CD4-positive, alpha-beta T cell treated with Interleukin-15 for 1 hour (primary cell): ENCODE measurements at regions not wholly inside any gene's neighbourhood (a gene's known extent, or its start where the extent isn't known, plus 50 kb on each side); places are given as distances from the start of the nearest gene placed in this dataset.
A peak's percentile ranks its signal among the peaks of the same experiment; 100 is the strongest.

ENCODE experiments used
- DNase-seq: peaks from one replicate; pipeline ENCODE4 v3.0.0-alpha.2; 2020

DNA sequence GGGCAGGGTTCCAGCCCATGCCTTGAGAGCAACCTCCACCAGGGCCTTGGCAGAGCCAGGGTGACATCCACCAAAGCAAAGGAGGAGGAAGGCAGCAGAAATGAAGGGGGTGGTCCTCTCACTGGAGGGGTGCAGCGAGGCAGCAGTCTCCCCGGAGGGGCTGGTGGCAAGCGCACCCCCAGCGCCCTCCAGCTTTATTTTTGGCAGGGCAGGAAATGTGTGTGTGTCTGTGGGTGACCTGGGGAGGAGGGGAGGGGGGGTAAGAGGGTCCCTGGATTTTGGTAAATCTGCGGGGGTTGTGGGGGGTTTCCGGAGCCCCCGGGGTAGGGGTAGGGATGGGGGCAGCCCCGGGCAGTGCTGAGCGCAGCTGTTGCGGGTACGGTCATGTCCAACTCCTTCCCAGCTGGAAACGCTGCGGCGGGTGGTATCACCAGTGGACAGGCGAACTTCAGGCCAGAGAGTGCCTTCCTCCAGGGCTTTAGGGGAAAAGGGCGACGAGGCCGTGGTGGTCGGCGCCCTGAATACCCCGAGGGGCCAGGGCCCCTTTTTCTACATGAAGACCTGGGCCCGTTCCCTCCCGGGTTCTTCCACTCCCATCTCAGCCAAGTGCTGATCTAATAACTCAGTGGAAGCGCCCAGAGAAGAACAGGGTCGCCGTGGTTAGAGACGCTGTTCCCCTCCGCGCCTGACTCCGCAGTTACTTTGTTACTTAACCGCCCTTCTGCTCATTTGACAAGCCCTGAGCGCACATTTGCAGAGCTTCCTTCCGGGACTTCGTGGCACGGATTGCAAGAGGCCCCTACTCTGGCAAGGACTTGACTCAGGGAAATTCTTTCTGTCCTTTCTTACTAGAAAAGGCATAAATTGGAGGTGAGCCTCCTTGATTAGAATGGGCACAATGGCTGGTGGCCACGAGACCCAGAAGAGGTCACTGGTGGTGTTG lies 55.2 kb downstream of the FOS start:
- peak; percentile 61 for DNase-seq

DNA sequence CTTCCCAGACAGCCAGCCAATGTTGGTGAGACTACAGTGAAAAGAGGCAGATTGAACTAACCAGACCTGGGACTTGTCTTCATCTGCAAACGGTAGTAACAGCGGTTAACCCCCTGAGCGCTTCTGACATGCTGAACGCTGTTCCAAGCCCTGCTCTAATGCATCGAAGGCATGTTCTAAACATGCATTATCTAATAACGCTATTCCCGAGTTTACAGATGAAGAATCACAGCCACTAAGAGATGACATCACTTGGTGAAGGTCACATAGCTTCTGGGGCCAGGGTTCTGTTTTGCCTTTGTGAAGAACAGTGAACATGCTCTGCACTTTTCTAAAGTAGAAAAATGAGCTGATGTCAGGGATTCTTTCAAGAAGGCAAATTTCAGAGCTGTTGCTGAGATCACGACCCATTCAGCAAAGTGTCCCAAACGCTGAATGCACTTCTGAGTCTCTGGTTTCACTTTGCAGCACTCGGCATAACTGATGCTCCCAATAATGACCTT lies 56.0 kb downstream of the FOS start:
- DNase-seq = no peak

DNA sequence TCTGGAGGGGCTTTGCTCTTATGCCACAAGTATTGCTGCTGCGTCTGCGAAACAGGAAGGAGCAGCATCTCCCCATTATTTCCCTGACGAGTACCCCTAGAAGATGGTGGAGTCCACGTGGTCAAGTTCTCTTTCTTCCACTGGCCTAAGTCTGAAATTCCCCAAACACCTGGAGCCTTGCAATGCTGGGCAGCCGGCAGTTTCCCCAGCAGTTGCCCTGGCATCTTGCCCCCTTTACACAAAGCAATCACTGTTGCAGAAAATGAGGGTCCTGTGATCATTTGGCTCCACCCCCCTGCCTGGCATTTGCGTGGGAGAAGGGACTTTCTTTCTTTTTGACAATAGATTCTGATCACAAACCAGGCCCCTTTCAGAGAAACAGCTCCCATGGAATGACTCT lies 56.9 kb downstream of the FOS start:
- DNase-seq = no peak

DNA sequence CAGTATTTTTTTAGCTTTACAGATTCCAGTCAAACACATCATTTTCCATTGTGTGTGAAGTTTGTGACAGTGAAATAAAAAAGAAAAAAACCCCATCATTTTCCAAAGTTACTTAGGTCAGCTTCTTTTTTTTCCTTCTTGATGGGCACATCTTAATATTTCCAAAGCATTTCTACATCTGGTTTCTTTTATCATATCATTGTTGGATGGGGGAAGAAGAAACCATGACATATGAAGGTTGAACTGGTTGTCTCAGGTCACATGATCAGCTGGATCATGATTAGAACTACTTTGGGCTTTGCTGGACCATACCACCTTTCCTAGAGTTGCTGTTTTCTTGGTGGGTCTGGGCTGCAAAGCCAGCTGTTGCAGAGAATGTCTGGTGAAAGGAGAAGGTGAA lies 59.8 kb downstream of the FOS start:
- no peak for DNase-seq

DNA sequence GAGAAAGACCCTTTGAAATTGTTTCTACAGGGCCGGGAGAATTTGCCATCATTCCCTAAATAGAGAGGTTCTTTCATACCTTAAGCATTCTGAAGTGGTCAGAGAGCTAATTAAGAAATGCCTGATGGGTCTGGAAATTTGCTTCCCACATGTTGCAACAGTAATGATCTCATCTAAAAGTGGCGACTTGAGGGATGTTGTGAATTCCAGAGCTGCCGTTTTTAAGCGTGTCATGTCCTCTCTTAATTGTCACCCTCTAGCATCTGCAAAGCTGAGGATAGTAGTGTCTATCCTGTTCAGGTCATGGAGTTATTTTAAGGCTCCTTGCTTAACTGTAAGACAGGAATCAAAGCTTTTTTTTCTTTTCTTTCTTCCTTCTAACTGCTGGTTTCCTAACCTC lies 60.4 kb downstream of the FOS start:
- DNase-seq = no peak

DNA sequence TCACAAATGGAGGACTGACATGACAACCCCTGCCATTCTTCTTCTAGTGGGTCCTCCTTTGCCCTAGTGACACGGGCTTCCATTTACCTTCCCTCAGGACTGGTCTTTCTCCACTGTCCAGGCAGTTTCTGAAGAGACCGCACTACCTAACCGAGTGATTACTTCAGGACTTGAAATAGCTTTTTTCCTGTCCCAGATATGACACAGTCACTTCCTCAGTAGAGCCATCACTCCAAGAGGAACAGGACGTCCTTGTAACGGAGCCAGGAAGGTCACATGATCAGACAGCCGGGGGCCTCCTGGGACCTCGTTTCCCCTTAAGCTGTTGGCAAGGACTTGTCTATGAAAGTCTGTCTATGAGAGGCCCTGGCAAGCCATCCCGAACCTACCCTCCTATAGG lies 62.3 kb downstream of the FOS start:
- no peak for DNase-seq

DNA sequence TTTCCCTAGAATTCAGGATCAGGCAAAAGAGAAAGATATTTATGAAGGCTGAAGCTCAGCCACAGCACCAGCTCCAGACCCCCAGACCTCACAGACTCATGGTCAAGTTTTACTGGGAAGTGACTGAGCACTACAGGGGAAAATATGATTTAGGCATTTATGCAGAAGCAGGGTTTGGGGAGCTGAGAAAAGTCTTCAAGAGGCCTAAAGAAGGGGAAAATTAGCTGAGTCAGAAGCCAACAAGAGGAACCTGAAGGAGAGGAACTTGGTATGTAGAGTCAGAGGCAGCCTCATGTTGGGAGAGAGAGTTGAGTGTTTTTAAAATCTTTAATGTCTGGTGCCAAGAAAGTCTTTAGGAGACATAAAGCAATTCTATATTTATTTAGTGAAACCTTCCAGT lies 63.0 kb downstream of the FOS start:
- DNase-seq = no peak

DNA sequence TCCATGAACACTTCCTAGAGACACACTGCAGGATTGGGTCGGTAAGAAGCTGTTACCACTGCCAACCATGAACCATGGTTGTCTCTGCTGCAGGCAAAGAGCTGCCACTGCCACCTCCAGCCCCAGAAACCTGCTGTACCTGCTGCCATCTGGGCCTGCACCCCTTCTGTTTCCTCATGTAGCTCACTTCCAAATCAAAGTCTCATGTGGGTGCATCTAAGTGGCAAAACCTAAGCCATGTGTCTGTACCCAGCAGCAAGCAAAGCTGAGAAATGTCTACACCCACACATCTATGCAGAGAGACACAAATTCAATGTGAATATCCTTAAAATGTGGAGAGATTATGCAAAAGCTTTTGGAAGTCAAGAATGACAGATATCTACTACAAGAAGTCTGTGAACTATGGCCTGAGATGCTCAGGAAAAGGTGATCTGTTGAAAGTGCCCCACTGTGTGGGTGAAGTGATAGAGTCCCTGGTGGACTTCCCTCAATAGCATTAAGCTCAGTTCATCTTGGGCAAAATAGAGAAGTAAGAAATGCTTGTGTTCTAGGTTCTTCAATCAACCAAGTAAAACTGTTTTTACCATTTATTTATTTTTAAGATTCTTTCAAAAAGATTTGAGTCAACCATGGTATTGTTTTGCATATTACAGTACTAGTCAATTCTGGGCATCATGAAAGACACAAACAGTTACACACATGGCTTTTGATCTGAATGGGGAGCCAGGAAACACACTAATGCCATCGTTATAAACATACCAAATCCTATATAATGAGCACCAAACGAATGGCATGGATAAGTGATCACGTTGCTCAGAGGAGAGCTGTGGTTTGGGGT lies 64.4 kb downstream of the FOS start:
- no peak for DNase-seq

DNA sequence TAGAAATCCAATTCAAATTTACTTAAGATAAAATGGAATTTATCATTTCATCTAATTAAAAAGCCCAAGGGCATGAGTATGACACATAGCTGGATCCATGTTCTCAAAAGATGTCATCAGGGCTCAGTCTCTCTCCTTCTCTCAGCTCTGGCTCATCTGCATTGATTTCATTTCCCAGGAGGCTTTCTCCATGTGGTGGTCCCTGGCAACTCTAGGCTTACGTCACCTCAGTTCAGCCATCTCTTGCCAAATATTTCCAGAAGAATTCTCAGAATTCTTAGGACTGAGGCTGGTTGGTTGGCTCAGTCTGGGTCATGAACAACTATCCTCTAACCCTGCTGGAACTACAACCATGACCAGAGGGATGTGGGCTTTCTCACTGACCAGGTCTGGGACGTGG lies 65.3 kb downstream of the FOS start:
- DNase-seq = no peak

DNA sequence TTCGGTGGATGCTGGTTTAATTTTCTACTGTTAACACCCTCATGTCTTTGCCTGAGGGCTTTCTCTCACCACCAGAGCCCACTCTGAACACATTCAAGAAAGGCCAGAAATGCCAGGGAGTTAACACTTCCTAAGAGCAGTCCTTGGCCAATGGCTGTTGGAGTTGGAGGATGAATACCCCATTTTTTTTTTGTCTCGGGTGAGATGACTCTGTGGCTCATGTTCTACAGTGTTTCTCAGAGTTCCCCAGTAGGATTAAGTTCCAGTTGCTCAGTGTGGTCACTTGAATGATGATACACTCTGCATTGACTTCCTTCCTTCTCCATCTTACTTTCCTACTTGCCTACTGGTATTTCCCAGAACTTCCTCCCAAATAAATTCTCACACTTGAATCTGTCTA lies 65.8 kb downstream of the FOS start:
- no peak for DNase-seq

- no peak for DNase-seq
Measured at GRCh38 chr14:75350505-75351060, 72.0 kb downstream of the FOS start.

DNA sequence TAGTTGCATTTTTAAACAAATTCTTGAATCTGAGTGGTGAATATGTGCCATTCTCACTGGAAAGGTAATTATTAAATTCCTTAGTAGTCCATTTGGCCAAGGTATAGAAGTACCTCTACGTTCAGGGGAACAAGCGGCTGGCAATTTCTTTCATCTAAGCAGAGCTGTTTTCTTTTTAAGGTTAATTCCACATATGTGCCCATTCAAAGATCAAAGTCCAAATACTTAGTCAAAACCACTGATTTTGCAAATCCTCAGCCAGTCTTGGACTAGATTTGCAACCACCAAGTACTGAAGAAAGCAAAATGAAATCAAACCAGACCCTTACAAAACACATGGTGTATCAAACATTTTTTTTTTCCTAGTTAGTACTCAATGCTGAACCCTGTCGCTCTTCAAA lies 68.7 kb upstream of the JDP2 start:
- DNase-seq = no peak

DNA sequence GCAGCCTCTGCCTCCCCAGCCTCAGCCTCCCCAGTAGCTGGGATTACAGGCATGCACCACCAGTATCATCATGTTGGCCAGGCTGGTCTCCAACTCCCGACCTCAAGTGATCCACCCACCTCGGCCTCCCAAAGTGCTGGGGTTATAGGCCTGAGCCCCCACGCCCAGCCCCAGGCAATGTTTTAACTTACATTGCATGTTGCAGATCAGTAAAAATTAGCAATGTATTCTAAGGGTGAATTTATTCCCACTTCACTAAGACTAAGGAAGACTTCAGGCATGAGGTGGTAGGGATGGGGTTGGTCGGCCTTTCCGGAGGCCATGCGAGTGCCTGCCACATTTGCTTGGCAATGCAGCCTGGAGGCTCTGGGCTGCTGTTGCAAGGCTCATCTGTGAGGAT lies 66.8 kb upstream of the JDP2 start:
- DNase-seq = no peak

- no peak for DNase-seq
Measured at GRCh38 chr14:75361751-75362433, 65.9 kb upstream of the JDP2 start.

- DNase-seq = no peak
Measured at GRCh38 chr14:75363130-75363529, 64.7 kb upstream of the JDP2 start.

- DNase-seq = no peak
Measured at GRCh38 chr14:75363570-75364227, 64.1 kb upstream of the JDP2 start.

GRCh38 chr14:75365116-75365515 lies 62.7 kb upstream of the JDP2 start:
- no peak for DNase-seq

- no peak for DNase-seq
Measured at GRCh38 chr14:75366963-75367362, 60.9 kb upstream of the JDP2 start.

DNA sequence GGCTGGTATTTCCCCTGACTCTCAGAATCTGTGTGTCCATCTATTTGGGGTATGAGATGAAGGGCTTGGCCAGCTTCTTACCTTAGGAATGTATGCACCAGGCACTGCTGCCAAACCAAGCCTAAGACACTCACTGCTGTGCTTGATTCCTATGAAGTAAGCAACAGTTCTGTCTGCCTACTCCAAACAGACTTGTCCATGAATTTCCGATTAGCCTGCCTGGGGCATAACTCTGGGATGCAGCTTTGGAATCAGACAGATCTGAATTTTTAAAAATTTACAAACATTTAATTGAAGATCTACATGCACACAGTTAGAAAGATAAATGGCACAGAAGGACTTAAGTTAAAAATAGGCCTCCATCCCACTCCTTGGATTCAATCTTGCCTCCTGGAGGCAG lies 59.5 kb upstream of the JDP2 start:
- no peak for DNase-seq

- no peak for DNase-seq
Measured at GRCh38 chr14:75369506-75369905, 58.3 kb upstream of the JDP2 start.

GRCh38 chr14:75370416-75371205 lies 57.2 kb upstream of the JDP2 start:
- no peak for DNase-seq

GRCh38 chr14:75371297-75371696 lies 56.5 kb upstream of the JDP2 start:
- DNase-seq = no peak
